GM18907 (cell line): ENCODE measurements at regions not wholly inside any gene's neighbourhood (a gene's known extent, or its start where the extent isn't known, plus 50 kb on each side); places are given as distances from the start of the nearest gene placed in this dataset.
"Not testable (repeated sequence)": the region's sequence is repeated elsewhere in the genome, so short reads cannot be mapped to it uniquely, and the experiment has no call there.

ENCODE experiments used
- ATAC-seq: cut with Tn5 transposase; IDR thresholded peaks from one replicate; pipeline ENCODE4 v1.9.1; 2021; ENCODE audit warnings: mild to moderate bottlenecking, moderate library complexity; ENCODE audit not compliant: unreplicated experiment

DNA sequence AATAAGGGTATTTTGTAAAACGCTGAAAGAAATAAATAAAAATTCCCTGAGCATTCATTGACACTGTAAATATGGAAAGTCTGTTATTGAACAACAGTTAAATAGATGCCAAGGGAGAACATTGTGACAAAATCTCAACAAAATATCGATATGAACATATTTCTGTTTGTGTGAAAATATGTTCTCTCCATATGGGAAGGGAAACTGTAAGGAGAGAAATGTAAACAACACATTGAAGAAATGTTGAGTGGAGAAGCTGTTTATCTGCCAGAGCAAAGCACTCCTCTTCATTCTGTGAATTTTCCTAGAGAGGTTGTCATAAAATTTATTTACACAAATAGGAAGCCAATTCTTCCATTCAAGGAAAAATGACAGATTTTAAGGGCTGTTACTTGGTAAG is 57.1 kb upstream of the EOMES start:
- ATAC-seq, result no peak

DNA sequence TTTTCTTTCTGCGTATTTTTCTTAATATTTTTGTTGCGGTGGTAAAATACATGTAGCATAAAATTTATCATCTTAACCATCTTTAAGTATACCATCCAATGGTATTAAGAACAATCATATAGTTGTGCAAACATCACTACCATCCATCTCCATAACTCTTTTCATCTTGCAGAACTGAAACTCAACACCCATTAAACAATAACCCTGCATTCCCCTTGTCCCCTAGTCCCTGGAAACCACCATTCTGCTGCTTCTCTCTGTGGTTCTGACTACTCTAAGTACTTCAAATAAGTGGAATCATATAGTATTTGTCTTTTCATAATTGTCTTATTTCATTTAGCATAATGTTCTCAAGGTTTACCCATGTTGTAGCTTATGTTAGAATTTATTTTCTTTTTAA is 67.3 kb upstream of the EOMES start:
- peak; percentile 82 for ATAC-seq

DNA sequence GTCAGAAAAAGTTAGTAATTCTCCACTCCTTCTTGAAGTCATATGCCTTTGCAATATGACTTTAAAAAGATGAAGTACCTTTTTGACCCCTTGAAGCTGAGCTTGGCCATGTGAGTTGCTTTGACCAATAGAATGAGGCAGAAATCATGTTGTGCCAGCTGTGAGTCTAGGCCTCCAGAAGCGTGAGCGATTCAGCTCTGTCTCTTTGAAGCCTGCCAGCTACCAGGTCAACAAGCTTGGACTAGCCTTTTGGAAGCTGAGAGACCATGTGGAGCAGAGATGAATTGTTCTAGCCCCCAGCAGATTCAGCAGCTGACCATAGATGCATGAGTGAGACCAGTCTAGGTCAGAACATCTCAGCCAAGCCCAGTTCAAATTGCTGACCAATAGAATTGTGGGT is 69.8 kb upstream of the EOMES start:
- no peak for ATAC-seq

DNA sequence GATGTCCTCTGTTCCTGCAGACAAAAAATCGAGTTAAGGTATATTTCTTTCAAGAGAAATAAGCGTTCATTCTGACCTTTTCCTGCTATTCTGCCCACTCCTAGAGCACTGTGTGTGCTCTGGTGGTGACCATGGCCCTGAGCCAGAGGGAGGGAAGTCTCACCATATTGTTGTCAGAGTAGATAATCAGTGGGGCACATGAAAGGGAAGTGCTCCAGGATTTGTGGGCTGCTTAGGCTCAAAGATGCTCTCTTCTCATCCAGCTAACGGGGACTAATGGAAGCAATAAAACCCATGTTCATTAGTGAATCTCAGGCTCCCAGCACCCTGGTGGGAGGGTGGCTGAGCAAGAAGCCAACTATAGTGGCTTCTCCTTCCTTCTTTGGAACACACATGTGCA is 70.7 kb upstream of the EOMES start:
- ATAC-seq, result no peak

DNA sequence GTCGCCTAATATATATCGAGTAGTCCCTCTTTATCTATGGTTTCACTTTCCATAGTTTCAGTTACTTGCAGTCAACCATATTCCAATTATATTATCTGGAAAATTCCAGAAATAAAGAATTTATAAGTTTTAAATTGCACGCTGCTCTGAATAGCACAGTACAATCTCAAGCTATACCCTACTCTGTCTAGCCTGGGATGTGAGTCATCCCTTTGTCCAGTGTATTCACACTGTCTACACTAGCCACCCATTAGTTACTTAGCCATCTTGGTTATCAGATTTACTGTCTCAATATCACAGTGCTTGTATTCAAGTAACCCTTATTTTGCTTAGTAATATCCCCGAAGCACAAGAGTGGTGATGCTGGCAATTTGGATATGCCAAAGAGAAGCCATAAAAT is 72.1 kb upstream of the EOMES start:
- ATAC-seq, result no peak

DNA sequence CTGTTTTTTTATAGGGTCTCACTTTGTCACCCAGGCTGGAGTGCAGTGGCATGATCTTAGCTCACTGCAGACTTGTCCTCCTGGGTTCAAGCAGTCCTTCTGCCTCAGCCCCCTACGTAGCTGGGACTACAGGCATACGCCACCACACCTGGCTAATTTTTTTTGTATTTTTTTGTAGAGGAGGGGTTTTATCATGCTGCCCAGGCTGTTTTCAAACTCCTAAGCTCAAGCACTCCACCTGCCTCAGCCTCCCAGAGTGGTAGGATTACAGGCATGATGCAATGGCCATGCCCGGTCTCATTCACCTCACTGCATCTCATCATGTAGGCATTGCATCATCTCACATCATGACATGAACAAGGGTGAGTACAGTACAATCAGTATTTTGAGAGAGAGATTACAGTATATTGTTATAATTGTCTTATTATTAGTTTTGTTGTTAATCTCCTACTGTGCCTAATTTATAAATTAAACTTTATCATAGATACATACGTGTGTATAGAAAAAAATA is 74.3 kb upstream of the EOMES start:
- no peak for ATAC-seq

DNA sequence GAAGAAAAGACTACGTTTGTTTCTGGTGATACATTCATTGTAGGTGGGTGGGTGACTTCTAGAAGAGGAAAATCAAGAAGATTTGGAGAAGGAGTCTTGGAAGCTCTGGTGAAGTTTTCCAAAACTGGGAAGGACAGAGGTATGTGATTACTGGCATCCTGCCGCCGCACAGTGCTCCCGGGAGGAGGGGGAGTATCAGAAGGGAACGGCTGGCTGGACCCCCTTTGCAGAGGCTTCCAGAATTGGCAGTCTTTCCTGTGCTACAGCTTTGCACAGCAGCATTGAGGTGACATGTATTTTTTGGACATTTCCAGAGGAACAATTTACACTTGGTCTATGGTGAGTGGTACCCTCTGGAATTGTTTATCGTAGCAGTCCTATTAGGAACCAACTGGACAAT is 75.7 kb upstream of the EOMES start:
- ATAC-seq, result no peak

DNA sequence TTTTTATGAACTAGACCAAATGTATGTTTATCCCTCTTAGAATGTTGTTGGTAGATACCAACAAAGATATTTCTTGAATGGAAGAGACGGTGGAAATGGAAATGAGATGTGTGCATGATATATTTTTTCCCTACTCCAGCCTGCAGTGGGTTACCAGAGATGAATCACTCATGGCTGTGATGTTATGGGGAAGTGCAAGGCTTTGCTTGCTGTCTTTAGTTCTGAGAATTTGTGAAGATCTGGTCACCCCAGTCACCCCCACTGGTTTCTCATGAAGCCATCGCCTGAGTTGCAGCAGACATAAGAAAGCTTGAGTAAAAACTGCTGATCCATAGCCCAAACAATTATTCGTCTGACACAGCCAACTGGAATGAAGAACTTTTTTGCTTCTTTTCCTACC is 78.1 kb upstream of the EOMES start:
- no peak for ATAC-seq

DNA sequence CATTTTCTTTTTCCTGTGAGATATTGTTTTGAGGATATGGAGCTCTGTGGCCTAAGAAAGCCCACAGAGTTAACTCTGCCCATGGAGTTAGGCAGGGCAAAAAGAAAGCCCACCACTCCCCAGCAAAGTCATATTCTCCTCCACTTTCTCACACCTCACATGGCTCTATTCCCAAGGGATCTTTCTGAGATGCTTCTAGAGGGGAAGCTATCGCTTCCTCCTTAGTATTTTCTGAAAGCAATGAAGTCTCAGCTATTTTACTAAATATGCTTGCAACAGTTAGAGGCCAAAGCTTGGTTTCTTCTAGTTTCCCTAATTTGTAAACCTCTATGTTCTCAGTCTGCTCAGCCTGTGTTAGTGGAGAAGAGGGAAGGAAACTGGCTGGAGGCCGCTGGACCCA is 80.3 kb upstream of the EOMES start:
- no peak for ATAC-seq

DNA sequence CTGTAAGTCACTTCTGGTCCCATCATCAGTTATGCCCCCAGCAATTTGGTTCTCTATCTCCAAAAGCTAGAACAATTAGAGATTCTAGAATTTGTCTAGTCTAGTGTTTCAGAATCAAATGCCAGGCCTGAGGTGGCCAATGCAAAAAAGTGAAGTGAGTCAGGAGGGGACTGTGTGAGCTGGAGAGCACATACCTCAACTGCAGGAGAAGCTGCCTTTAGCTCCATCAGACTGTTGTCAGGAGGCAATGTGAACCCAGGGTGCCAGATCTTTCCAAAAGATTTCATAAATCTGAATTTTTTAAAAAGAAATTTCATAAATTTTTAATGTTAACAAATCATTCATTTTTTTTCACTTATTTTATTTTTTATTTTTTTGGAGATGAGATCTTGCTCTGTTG is 80.7 kb upstream of the EOMES start:
- ATAC-seq, result no peak

DNA sequence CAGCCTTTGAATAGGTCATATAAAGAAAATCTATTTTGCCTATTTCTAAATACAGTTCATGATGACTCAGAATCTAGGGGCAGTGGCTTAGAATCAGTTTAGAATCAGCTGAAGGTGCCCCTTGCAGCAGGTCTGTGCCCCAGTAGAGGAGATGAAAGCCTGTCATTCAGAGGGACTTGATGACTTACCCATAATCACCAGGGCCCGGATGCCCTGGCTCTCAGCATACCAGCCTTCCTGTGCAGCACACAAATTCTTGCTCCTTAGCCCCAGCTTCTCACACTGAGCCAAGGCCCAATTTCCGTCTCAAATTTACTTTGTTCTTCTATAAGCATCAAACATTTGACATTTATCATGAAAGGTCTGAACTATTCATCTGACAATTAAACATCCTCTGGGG is 83.2 kb upstream of the EOMES start:
- no peak for ATAC-seq

DNA sequence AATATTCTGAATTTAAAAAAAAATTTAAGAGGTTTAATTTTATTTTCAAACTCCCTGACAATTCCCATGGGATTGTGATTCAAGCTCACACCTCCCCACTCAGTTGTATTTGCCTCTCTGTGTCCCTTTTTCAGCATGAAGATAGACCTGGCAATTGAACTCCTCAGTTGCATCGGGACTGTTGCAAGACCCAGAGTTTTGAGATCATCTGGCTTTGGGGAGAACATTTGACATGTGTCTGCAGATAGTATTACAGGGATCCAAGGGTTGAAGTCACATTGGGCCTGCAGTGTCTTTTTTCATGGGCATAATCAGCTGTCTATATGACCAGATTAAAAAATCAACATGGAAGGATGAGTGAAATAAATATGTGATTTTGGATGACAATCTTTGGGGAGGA is 91.1 kb upstream of the EOMES start:
- ATAC-seq, result no peak

DNA sequence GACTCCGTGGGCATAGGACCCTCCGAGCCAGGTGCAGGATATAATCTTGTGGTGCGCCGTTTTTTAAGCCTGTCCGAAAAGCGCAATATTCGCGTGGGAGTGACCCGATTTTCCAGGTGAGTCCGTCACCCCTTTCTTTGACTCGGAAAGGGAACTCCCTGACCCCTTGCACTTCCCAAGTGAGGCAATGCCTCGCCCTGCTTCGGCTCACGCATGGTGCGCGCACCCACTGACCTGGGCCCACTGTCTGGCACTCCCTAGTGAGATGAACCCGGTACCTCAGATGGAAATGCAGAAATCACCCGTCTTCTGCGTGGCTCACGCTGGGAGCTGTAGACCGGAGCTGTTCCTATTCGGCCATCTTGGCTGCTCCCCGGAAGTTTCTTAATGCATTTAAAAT is 99.5 kb upstream of the EOMES start:
- not testable (repeated sequence) for ATAC-seq

DNA sequence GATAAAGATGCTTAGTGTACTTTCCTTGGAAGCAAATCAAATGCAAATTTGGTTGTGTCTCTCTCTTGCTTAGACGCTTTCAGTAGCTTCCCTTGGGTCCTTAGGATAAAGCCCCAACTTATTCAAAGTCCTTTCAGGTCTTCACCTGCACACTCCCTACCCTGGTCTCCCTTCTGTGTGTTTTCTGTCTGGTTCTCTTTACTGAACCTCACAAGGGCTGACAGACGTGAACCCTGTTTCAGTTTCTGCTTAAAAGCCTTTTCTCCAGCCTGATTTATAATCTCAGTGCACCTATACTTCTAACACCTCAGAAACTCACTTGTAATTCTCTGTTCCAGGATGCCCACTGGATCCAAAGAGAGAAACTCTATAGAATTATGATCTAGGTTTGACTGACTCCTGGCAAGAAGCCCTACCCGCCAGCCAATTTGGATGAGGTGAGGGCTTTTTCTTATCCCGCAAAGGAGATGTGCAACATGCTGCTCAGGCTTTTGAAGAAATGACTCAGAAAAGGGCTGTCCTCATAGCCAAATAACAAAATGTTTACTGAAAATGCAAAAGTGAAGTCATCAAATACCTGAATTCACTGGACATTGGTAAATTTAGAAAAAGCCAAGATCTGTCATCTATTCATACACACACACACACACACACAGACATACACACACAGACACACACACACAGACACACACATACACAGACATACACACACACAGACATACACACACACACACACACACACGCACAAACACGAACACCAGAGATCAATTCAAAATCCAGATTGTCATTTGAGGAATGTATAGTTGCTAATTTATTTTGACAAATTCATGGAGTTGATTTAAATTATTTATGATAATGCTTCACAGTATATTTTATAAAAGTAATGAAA is 102.4 kb upstream of the EOMES start:
- ATAC-seq, result no peak

DNA sequence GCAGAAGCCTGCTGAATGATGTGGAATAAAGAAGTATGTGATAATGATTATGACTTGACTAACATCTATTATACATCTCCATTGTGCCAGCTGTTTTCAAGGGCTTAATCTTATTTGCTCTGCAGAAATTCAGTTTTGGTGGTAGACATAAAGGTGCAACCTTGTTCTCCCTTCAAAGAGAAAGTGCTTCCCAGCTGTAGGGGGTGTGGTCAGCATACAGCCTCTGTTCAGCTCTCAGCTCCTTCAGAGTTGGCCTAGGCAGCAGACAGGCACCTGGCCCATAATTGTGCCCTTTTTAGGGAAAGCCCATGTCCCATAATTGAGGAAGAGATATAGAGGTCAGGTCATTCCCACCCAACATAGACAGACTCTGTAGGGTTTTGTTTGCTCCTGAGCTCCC is 104.3 kb upstream of the EOMES start:
- ATAC-seq, result no peak

DNA sequence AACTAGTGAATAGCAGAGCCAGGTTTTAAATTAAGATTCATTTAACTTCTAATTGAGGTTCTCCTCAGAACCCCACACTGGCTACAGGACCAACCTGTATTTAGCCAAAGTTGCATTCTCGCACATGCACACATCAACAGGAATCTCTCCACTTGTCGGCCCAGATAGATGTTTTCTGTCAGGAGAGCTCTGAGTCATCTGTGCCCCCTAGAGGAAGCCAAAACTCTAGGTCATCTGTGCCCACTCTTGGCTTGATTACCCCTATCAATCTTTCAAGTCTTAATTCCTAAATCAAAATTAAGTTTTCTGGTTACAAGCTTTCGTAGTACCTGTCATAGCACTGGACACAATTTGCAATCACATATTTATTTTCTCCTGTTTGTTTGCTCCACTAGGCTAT is 104.9 kb upstream of the EOMES start:
- ATAC-seq, result no peak

DNA sequence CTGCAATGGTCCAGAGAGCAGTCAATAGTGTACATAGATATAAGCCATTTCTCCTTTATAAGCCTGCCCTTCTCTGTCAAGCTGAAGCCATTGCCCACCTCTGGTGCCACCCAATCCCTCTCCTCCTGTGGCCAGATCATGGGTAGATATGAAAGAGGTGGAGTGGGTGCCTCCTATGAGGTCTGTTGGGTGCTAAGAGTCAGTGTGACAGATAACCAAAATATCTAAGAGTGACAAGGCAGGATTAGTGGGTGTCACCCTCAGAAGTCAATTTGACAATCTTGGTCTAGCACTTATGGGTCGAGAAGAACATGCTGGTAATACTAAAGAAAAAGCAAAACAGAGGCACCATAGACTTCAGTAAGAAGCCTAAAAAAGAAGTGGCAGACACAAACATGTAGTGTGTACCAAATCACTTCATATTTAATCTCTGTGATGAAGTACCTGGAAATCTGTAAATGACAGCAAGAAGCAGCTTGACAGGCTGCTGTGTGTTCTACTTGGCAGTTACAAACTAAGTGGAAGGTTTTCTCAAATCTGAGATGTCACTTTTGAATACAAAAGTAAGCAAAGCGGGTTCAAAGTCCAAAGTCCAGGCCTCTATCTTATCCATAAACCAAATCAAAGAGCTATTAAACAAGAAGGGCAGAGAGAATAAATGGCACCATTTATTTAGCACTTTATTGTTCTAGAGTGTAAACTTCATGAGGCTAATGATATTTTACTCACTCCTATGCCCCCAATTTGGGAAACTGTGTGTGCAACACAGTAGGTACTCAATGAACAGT is 118.9 kb upstream of the EOMES start:
- no peak for ATAC-seq

DNA sequence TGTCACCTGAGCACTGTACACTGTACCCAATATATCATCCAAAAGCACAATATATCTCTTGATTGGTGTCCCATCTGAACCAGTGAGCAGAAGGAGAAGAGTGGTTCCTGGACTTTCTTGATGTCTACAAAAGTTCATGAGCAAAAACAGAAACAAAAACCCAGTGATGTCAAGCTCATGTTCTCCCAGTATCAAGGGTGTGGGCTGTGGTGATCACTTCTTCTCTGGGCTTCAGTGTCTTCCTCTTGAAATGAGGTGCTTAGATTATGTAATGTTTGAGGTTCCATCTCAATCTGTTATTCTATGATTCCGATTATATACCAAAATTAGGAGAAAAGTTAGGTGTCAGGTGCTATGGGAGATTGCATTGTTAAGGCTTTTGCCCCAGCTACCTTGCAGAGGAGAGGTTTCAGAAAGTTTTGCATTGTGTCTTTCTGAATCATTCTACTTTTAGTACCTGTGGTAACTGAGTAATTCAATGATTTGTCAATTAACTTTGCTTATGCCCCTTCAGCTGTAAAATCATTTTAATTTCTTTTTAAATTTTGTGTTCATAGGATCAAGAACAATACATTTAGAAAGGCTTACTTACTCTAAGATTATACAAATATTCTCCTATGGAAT is 122.0 kb upstream of the EOMES start:
- no peak for ATAC-seq

DNA sequence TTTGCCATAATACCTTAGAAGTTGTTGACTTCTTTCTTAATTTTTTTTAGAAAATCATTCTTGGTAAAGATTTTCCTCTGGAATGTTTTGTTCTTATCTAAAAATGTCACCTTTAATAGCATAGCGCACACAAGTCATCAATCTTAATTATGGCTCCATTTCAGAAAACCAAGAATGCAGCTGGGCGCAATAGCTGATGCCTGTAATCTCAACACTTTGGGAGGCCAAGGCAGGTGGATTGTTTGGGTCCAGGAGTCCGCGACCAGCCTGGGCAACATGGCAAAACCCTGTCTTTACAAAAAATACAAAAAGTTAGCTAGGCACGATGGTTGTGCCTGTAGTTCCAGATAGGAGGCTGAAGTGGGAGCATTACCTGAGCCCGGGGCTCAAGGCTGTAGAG is 125.6 kb upstream of the EOMES start:
- no peak for ATAC-seq

DNA sequence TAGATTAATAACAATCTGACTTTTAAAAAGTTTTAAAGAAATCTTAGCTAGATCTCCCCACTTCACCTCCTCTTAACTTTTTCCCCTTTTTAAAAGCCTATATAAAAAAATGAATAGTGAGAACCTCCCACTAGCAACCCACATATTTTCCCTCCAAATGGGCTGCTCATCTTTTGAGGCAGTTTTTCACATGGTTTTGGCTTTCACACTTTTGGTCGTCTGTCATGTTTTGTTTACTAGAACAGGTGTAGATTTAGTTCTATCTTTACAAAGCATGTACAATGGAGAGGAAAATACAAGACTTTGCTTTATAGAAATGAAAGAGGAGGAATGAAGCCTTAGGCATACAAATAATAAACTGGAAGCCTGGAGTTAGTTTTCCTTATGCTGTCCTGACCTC is 126.7 kb upstream of the EOMES start:
- no peak for ATAC-seq

DNA sequence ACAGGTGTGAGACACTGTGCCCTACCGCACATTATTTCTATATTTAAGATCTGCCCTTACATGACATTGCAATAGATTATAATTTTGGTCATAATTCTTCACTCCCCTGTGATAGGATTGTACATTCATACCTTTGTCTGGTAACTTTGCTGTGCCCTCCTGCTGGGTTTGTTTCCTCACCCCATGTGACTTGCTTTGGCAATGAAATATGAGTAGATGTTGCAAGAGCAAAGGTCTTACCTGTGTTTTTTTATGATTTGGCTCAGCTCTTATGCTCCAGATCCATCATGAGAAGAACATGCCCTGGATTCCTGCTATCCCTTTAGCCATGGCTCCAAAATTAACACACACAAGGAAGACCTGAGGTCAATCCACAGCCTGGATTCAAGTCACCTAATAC is 137.7 kb upstream of the EOMES start:
- no peak for ATAC-seq
